ENCODE measurements at regions not wholly inside any gene's neighbourhood (a gene's known extent, or its start where the extent isn't known, plus 50 kb on each side); places are given as distances from the start of the nearest gene placed in this dataset.

GRCh38 chr9:115944166-115944948, 209.2 kb upstream of the PAPPA start (continued):
- TF ChIP-seq HNF1A (IDR thresholded peaks at IDR 0.05; ENCODE audit: low read depth) (0 out of 2 replicates have a peak, but pooled peaks have one; percentile 17), HNF1A (CRISPR knock-in tag; IDR thresholded peaks at IDR 0.05; ENCODE audit: borderline replicate concordance) (peak; percentile 68; the same call in 1 of the 2 replicates), ZNF407 (CRISPR knock-in tag; IDR thresholded peaks at IDR 0.05; ENCODE audit: not compliant biosample characterization) (no peak), ARID5B (CRISPR knock-in tag; IDR thresholded peaks at IDR 0.05) (peak; percentile 95), FOSL2 (CRISPR knock-in tag; IDR thresholded peaks at IDR 0.05) (peak; percentile 83; the same call in 1 of the 2 replicates), RCOR2 (CRISPR knock-in tag; IDR thresholded peaks at IDR 0.05) (peak; percentile 91), ZBTB44 (CRISPR knock-in tag; IDR thresholded peaks at IDR 0.05) (no peak), ZNF569 (CRISPR knock-in tag; IDR thresholded peaks at IDR 0.05; ENCODE audit: borderline replicate concordance) (no peak)
